NCI-H2196 (cell line): ENCODE measurements at regions not wholly inside any gene's neighbourhood (a gene's known extent, or its start where the extent isn't known, plus 50 kb on each side); places are given as distances from the start of the nearest gene placed in this dataset.
"Not testable (repeated sequence)": the region's sequence is repeated elsewhere in the genome, so short reads cannot be mapped to it uniquely, and the experiment has no call there.

Experiments used
- DNase-seq: peaks from one replicate; lab custom pipeline; 2025; ENCODE audit not compliant: unreplicated experiment; lab: John Stamatoyannopoulos, UW

- no peak for DNase-seq
Observed at GRCh38 chr15:92753591-92753990, 98.0 kb upstream of the FAM174B start.

DNA sequence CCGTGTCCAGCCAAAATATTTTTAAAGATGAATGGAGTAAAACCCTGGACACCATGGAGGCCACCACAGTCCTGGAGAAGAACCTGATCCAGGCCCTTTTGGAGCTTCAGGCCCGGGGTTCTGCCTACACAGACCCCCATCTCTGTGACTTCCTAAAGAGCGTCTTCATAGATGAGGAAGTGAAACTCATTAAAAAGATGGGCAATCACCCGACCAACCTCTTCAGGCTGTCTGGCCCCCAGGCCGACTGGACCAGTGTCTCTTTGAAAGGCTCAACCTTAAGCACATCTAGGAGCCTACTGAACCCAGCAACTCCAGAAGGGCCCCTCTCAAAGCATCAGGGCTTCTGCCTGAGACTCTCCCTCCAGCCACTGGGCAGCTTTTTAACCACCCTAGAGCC lies 107.9 kb upstream of the FAM174B start:
- no peak for DNase-seq

- DNase-seq: not testable (repeated sequence)
Observed at GRCh38 chr15:92768131-92768530, 112.6 kb upstream of the FAM174B start.

GRCh38 chr15:92770641-92771040 lies 115.1 kb upstream of the FAM174B start:
- DNase-seq: no peak

- DNase-seq: no peak
Observed at GRCh38 chr15:92772061-92772460, 116.5 kb upstream of the FAM174B start.

- DNase-seq: no peak
Observed at GRCh38 chr15:92772626-92773244, 117.2 kb upstream of the FAM174B start.

- no peak for DNase-seq
Observed at GRCh38 chr15:92773340-92773739, 117.8 kb upstream of the FAM174B start.

DNA sequence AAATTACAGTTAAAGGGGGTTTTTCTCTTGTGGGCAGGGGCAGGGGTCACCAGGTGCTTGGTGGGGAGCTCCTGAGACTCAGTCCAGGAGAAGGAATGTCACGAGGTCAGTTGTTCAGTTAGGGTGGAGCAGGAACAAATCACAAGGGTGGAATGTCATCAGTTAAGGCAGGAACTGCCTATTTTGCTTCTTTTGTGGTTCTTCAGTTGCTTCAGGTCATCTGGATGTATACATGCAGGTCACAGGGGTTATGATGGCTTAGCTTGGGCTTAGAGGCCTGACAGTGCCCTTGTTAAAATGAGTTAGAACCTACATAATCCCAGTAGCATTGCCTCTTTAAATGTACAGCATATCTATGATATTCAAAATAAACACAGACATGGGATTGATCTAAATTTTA lies 120.2 kb upstream of the CHD2 start:
- DNase-seq: no peak

DNA sequence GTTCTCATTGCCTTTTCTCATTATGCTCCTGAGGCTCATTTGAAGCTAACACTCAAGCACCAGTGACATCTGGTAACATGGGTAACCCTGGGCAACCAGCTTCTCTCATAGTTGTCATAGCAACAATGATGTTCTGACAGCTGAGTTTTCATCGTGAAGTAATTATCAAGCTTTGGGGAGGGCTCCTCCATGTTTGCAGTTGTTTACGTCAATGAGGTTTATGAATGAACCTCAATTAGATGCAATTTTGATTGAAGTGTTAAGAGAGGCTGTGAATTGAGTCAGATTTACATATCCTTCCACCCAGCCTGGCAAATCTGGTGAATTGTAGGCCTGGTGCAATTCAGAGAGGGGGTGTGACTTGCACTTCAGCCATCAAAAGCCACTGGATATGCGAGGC lies 119.3 kb upstream of the CHD2 start:
- DNase-seq: no peak

- no peak for DNase-seq
Observed at GRCh38 chr15:92781925-92782453, 118.1 kb upstream of the CHD2 start.

GRCh38 chr15:92787116-92787515 lies 113.0 kb upstream of the CHD2 start:
- no peak for DNase-seq

GRCh38 chr15:92788196-92788595 lies 111.9 kb upstream of the CHD2 start:
- no peak for DNase-seq

DNA sequence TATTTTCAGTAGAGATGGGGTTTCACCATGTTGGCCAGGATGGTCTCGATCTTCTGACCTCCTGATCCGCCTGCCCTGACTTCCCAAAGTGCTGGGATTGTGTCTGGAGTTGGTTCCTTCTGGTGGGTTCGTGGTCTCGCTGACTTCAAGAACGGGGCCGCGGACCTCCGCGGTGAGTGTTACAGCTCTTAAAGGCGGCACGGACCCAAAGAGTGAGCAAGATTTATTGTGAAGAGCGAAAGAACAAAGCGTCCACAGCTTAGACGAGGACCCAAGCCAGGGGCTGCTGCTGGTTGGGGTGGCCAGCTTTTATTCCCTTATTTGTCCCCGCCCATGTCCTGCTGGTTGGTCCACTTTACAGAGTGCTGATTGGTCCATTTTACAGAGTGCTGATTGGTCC lies 111.3 kb upstream of the CHD2 start:
- DNase-seq: not testable (repeated sequence)

DNA sequence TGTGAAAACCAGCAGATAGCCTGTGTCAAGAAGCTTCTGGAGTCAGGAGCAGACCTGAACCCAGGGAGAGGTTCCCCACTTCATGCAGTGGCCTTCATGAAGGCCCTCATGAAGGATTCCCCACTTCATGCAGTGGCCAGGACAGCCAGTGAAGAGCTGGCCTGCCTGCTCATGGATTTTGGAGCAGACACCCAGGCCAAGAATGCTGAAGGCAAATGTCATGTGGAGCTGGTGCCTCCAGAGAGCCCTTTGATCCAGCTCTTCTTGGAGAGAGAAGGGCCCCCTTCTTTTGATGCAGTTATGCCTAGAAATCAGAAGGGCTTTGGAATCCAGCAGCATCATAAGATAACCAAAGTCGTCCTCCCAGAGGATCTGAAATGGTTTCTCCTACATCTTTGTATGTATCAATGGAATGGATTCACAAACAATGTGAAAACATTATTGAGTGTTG lies 103.9 kb upstream of the CHD2 start:
- DNase-seq: no peak

GRCh38 chr15:92797168-92798052 lies 102.7 kb upstream of the CHD2 start:
- DNase-seq: peak; percentile 69

- DNase-seq: no peak
Observed at GRCh38 chr15:92800013-92800412, 100.1 kb upstream of the CHD2 start.

- DNase-seq: not testable (repeated sequence)
Observed at GRCh38 chr15:92800416-92801055, 99.6 kb upstream of the CHD2 start.

DNA sequence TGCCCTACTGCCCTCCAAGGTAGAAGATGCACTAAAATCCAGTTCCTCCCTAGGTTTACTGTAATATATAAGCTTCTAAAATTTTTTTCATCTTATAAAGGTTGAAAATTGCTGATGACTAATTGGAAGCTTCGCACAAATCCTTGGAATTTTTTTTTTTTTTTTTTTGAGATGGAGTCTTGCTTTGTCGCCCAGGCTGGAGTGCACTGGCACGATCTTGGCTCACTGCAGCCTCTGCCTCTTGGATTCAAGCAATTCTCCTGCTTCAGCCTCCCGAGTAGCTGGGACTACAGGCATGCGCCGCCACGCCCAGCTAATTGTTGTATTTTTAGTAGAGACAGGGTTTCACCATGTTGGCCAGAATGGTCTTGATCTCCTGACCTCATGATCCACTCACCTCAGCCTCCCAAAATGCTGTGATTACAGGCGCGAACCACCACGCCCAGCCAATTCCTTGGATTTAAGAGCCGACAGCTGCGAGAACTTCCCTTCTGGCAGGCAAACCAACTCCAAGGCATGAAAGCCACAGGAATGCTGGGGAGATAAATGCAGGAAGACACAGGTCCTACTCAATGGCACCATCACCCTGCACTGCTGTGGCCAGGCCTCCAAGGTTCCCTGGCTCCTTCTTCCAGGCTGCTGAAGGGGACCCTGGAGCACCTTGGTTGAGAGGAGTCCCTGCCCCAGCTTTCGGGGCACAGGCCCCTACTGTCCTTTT lies 98.9 kb upstream of the CHD2 start:
- DNase-seq: not testable (repeated sequence)

- no peak for DNase-seq
Observed at GRCh38 chr15:92801774-92802464, 98.2 kb upstream of the CHD2 start.

DNA sequence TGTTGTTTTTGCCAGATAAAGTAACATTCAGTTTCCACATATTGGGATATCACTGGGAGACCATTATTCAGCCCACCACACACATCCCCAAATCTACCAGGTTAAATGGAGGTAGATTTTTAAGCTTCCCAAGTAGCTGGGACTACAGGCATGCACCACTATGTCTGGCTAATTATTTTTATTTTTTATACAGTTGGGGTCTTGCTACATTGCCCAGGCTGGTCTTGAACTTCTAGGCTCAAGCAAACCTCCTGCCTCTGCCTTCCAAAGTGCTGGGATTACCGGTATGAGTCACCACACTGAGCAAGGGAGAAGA lies 96.6 kb upstream of the CHD2 start:
- no peak for DNase-seq
